ENCODE measurements at regions not wholly inside any gene's neighbourhood (a gene's known extent, or its start where the extent isn't known, plus 50 kb on each side); places are given as distances from the start of the nearest gene placed in this dataset.

DNA sequence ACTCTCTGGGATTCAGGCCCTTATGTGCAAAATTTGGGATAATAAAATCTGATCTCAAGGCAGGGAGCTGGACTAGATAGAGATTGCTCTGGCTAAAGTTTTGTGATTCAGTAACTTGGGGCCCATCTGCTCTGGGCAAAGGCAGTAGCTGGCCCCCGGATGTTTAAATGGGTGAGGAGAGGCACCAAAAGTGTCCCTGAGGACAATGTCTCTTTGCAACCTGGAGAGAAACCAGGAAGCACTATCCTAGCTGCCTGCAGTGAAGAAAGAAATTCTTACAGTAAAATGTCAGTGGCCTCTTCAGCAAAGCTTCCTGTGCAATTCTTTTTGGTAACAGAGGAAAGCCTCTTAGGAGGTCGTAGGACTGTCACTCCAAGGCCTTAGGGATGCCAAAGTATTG lies 54.6 kb upstream of the BARX2 start:
- TF ChIP-seq, protein P1, sequence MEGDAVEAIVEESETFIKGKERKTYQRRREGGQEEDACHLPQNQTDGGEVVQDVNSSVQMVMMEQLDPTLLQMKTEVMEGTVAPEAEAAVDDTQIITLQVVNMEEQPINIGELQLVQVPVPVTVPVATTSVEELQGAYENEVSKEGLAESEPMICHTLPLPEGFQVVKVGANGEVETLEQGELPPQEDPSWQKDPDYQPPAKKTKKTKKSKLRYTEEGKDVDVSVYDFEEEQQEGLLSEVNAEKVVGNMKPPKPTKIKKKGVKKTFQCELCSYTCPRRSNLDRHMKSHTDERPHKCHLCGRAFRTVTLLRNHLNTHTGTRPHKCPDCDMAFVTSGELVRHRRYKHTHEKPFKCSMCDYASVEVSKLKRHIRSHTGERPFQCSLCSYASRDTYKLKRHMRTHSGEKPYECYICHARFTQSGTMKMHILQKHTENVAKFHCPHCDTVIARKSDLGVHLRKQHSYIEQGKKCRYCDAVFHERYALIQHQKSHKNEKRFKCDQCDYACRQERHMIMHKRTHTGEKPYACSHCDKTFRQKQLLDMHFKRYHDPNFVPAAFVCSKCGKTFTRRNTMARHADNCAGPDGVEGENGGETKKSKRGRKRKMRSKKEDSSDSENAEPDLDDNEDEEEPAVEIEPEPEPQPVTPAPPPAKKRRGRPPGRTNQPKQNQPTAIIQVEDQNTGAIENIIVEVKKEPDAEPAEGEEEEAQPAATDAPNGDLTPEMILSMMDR (conservative IDR thresholded peaks at IDR 0.05; ENCODE audit: low read depth, low read length) = no peak
- TF ChIP-seq EZH2 (IDR thresholded peaks at IDR 0.05; ENCODE audit: low read length, unreplicated experiment) (no peak), EZH2phosphoT487 (IDR thresholded peaks at IDR 0.05; ENCODE audit: borderline replicate concordance, low read length) (no peak)

Data from PC-3 (cell line).